ENCODE measurements at regions not wholly inside any gene's neighbourhood (a gene's known extent, or its start where the extent isn't known, plus 50 kb on each side); places are given as distances from the start of the nearest gene placed in this dataset.

GRCh38 chr10:88120599-88121333 is 257.3 kb downstream of the PTEN start:
- TF ChIP-seq SIN3A (IDR thresholded peaks at IDR 0.05; ENCODE audit: borderline replicate concordance, insufficient read depth, low read length) (no peak), FOXP2 (optimal IDR thresholded peaks at IDR 0.05; ENCODE audit: borderline replicate concordance, extremely low read depth, extremely low read length, insufficient read depth) (no peak), TAF1 (IDR thresholded peaks at IDR 0.05; ENCODE audit: borderline replicate concordance, insufficient read depth, low read length) (no peak), REST (IDR thresholded peaks at IDR 0.05; ENCODE audit: insufficient read depth in 1 of 2, low read depth in 2 of 2, low read length in 2 of 2) (no peak), POLR2AphosphoS5 (IDR thresholded peaks at IDR 0.05; ENCODE audit: low read depth, low read length) (no peak)

GRCh38 chr10:88121361-88121760 is 257.9 kb downstream of the PTEN start:
- TF ChIP-seq POLR2AphosphoS5 (IDR thresholded peaks at IDR 0.05; ENCODE audit: low read depth, low read length) (no peak), SIN3A (IDR thresholded peaks at IDR 0.05; ENCODE audit: borderline replicate concordance, insufficient read depth, low read length) (no peak)

GRCh38 chr10:88122145-88122544 is 258.7 kb downstream of the PTEN start:
- TF ChIP-seq POLR2AphosphoS5 (IDR thresholded peaks at IDR 0.05; ENCODE audit: low read depth, low read length) (no peak), REST (IDR thresholded peaks at IDR 0.05; ENCODE audit: insufficient read depth in 1 of 2, low read depth in 2 of 2, low read length in 2 of 2) (no peak), TAF1 (IDR thresholded peaks at IDR 0.05; ENCODE audit: borderline replicate concordance, insufficient read depth, low read length) (no peak), FOXP2 (optimal IDR thresholded peaks at IDR 0.05; ENCODE audit: borderline replicate concordance, extremely low read depth, extremely low read length, insufficient read depth) (no peak), SIN3A (IDR thresholded peaks at IDR 0.05; ENCODE audit: borderline replicate concordance, insufficient read depth, low read length) (no peak)

DNA sequence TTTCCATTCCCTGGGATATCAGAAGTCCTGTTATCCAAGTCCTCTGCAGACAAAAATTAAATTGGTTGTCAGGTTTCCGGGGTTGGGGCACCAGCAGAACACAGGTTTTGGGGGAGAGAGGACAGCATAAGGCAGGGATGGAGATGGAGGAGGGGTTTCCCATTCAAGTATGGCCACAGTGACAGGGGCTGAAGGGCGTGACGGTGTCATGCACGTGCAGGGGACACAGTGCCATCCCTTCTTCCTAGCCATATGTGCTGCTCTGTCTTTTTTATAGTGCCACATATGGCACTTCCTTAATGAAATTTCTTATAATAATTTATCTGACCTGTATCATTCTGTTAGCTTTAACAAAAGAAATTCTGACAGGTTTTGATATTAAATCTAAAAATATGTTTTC is 259.2 kb downstream of the PTEN start:
- TF ChIP-seq FOXP2 (optimal IDR thresholded peaks at IDR 0.05; ENCODE audit: borderline replicate concordance, extremely low read depth, extremely low read length, insufficient read depth): no peak
- TF ChIP-seq REST (IDR thresholded peaks at IDR 0.05; ENCODE audit: insufficient read depth in 1 of 2, low read depth in 2 of 2, low read length in 2 of 2): no peak
- no peak for TF ChIP-seq POLR2AphosphoS5 (IDR thresholded peaks at IDR 0.05; ENCODE audit: low read depth, low read length)
- no peak for TF ChIP-seq TAF1 (IDR thresholded peaks at IDR 0.05; ENCODE audit: borderline replicate concordance, insufficient read depth, low read length)
- no peak for TF ChIP-seq SIN3A (IDR thresholded peaks at IDR 0.05; ENCODE audit: borderline replicate concordance, insufficient read depth, low read length)

GRCh38 chr10:88125766-88126165 is 262.3 kb downstream of the PTEN start:
- TF ChIP-seq REST (IDR thresholded peaks at IDR 0.05; ENCODE audit: insufficient read depth in 1 of 2, low read depth in 2 of 2, low read length in 2 of 2) (no peak), SIN3A (IDR thresholded peaks at IDR 0.05; ENCODE audit: borderline replicate concordance, insufficient read depth, low read length) (no peak), POLR2AphosphoS5 (IDR thresholded peaks at IDR 0.05; ENCODE audit: low read depth, low read length) (no peak), FOXP2 (optimal IDR thresholded peaks at IDR 0.05; ENCODE audit: borderline replicate concordance, extremely low read depth, extremely low read length, insufficient read depth) (no peak), TAF1 (IDR thresholded peaks at IDR 0.05; ENCODE audit: borderline replicate concordance, insufficient read depth, low read length) (no peak)

Data from PFSK-1 (cell line).